Mesenchymal stem cell (in vitro differentiated cells and primary cell): ENCODE measurements at regions not wholly inside any gene's neighbourhood (a gene's known extent, or its start where the extent isn't known, plus 50 kb on each side); places are given as distances from the start of the nearest gene placed in this dataset.

Experiments
- DNase-seq: peaks from one replicate; pipeline ENCODE4 v3.0.0-alpha.2; 2013
- H2AFZ ChIP-seq: one replicate; pipeline ENCODE4 v1.6.1; 2013; ENCODE audit warnings: low read depth, mild to moderate bottlenecking, control low read depth, inconsistent platforms, low read length, moderate library complexity
- H2AK5ac ChIP-seq: 2 replicates; pipeline ENCODE4 v1.6.1; 2013; ENCODE audit warnings: low read length, moderate library complexity, mild to moderate bottlenecking, inconsistent platforms; ENCODE audit not compliant: severe bottlenecking
- H2BK120ac ChIP-seq: one replicate; pipeline ENCODE4 v1.6.1; 2013; ENCODE audit warnings: low read depth, mild to moderate bottlenecking, inconsistent platforms, low read length, moderate library complexity
- H2BK12ac ChIP-seq, 2 experiments: one replicate each; pipeline ENCODE4 v1.6.1; 2013; ENCODE audit warnings: inconsistent platforms in 2 of 2, low read length in 2 of 2, mild to moderate bottlenecking in 2 of 2, moderate library complexity in 2 of 2, control low read depth in 1 of 2
- H2BK15ac ChIP-seq: one replicate; pipeline ENCODE4 v1.6.1; 2013; ENCODE audit warnings: mild to moderate bottlenecking, low read depth, inconsistent platforms; ENCODE audit not compliant: poor library complexity, severe bottlenecking
- H2BK5ac ChIP-seq: 2 replicates; pipeline ENCODE4 v1.6.1; 2013; ENCODE audit warnings: low read depth, mild to moderate bottlenecking, low read length, control low read depth, inconsistent platforms; ENCODE audit not compliant: poor library complexity, severe bottlenecking
- H3K14ac ChIP-seq, 2 experiments: one replicate each; pipeline ENCODE4 v1.6.1; 2013; ENCODE audit warnings: inconsistent platforms in 2 of 2, low read length in 2 of 2, control low read depth in 1 of 2, mild to moderate bottlenecking in 1 of 2, moderate library complexity in 1 of 2
- H3K18ac ChIP-seq, 2 experiments: one replicate each; pipeline ENCODE4 v1.6.1; 2013; ENCODE audit warnings: inconsistent platforms in 2 of 2, low read length in 2 of 2, control low read depth in 1 of 2, low read depth in 1 of 2, mild to moderate bottlenecking in 1 of 2
- H3K23ac ChIP-seq, 2 experiments: one replicate each; pipeline ENCODE4 v1.6.1; 2013; ENCODE audit warnings: inconsistent platforms in 2 of 2, low read length in 2 of 2, mild to moderate bottlenecking in 2 of 2, moderate library complexity in 2 of 2, control low read depth in 1 of 2
- H3K27ac ChIP-seq: 2 replicates; pipeline ENCODE4 v1.5.1; 2013; ENCODE audit warnings: mild to moderate bottlenecking, moderate library complexity, low read length, control low read depth, inconsistent platforms; ENCODE audit not compliant: poor library complexity, severe bottlenecking
- H3K27me3 ChIP-seq, 2 experiments: 2 replicates each; pipeline versions ENCODE4 v1.6.1 to v1.7.0; 2013; ENCODE audit warnings: low read length in 2 of 2, mild to moderate bottlenecking in 2 of 2, moderate library complexity in 2 of 2, control low read depth in 1 of 2, inconsistent platforms in 1 of 2; ENCODE audit not compliant: control insufficient read depth in 1 of 2, insufficient read depth in 1 of 2
- H3K36me3 ChIP-seq, 2 experiments: 2 replicates each; pipeline versions ENCODE4 v1.6.1 to v1.7.0; 2013; ENCODE audit warnings: low read length in 2 of 2, control low read depth in 1 of 2, inconsistent platforms in 1 of 2, low read depth in 1 of 2, mild to moderate bottlenecking in 1 of 2; ENCODE audit not compliant: insufficient read depth in 2 of 2, control insufficient read depth in 1 of 2
- H3K4ac ChIP-seq, 2 experiments: one replicate each; pipeline ENCODE4 v1.6.1; 2013; ENCODE audit warnings: inconsistent platforms in 2 of 2, low read length in 2 of 2, mild to moderate bottlenecking in 2 of 2, moderate library complexity in 2 of 2, control low read depth in 1 of 2, low read depth in 1 of 2
- H3K4me1 ChIP-seq: 2 replicates; pipeline ENCODE4 v1.6.1; 2013; ENCODE audit warnings: low read depth, low read length, control low read depth; ENCODE audit not compliant: control insufficient read depth, insufficient read depth
- H3K4me2 ChIP-seq: 2 replicates; pipeline ENCODE4 v1.6.1; 2013; ENCODE audit warnings: low read length, mild to moderate bottlenecking, inconsistent platforms; ENCODE audit not compliant: poor library complexity, severe bottlenecking
- H3K4me3 ChIP-seq, 2 experiments: 2 replicates each; pipeline versions ENCODE4 v1.5.1 to v1.7.0; 2013; ENCODE audit warnings: low read length in 2 of 2, mild to moderate bottlenecking in 2 of 2, control low read depth in 1 of 2, low read depth in 1 of 2; ENCODE audit not compliant: insufficient read depth in 1 of 2
- H3K79me1 ChIP-seq: replicated peaks from 2 replicates; pipeline ENCODE4 v1.6.1; 2013; ENCODE audit warnings: mild to moderate bottlenecking, control low read depth, low read length, inconsistent platforms; ENCODE audit not compliant: poor library complexity, severe bottlenecking
- H3K9ac ChIP-seq: 2 replicates; pipeline ENCODE4 v1.7.0; 2013; ENCODE audit warnings: mild to moderate bottlenecking, low read length, moderate library complexity
- H3K9me3 ChIP-seq: 2 replicates; pipeline ENCODE4 v1.7.0; 2013; ENCODE audit warnings: mild to moderate bottlenecking, low read length; ENCODE audit not compliant: control insufficient read depth
- H4K8ac ChIP-seq: one replicate; pipeline ENCODE4 v1.6.1; 2013; ENCODE audit warnings: inconsistent platforms, mild to moderate bottlenecking, low read length, moderate library complexity
- H4K91ac ChIP-seq: one replicate; pipeline ENCODE4 v1.6.1; 2013; ENCODE audit warnings: mild to moderate bottlenecking, low read length, inconsistent platforms
- WGBS: methylation state at CpG from one replicate; pipeline ENCODE4 v1.1.7; 2013; ENCODE audit warnings: mixed read lengths; 5-methylcytosine and 5-hydroxymethylcytosine counted together

DNA sequence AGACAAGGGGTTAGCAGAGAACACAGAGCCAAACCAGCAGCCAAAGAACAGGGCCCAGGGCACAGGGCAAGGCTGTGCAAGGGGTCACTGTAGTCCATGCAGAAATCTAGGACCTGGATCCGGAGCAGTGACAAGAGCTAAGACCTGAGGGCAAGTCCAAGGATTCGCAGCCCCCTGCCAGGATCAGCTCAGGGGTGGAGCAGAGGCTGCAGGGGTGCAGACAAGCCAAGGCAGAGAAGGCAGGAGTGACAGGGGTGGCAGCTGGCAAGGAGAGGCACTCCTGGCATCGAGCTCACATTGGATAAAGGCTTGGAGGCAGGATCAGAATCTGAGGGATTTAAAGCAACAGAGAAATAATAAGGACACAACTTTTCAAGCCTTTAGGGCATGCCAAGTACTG, 80.7 kb upstream of the NANOS1 start:
- Histone ChIP-seq H2BK15ac (no peak overlapping the region), H3K79me1 (no peaks in the 10 kb centered on the region), H3K4ac (no peak overlapping the region), H3K4me2 (no peak overlapping the region), H3K9ac (no peak overlapping the region), H2AK5ac (no peak overlapping the region), H3K9me3 (no peaks in the 10 kb centered on the region), H2BK5ac (no peak overlapping the region), H4K91ac (no peak overlapping the region), H3K27me3 (peaks cover 0 to 3% of the 10 kb centered on the region in 2 experiments), H2AFZ (no peak overlapping the region), H4K8ac (no peak overlapping the region), H3K4me1 (no peaks in the 10 kb centered on the region), H2BK12ac (no peak overlapping the region), H2BK120ac (no peak overlapping the region), H3K36me3 (no peaks in the 10 kb centered on the region), H3K14ac (no peak overlapping the region), H3K23ac (no peak overlapping the region), H3K4me3 (no peak overlapping the region), H3K27ac (no peak overlapping the region), H3K18ac (no peak overlapping the region)
- 76% methylated on average over 3 of the region's 3 CpGs for WGBS
- no peak for DNase-seq

DNA sequence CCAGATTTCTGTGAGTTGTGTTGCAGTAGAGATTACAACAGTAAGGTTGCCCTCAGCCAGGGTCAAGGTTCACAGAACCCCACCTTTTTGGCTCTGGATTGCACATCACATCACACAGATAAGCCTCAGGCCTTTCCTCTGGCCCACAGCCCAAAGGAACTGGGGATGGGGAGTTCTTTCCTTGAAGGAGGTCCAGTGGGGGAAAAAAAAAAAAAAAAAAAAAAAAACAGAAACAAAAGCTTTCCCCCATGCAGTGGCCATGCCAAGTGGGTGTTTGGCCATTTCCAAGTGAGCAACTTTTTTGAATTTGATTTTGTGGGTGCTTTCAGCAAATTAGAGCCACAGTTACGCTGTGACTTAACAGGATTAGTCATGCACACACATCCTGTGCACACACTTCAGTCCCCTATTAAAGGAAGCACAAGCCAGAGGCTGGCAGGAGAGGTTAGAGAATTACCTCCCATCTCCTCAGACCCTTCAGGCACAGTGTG, 79.3 kb upstream of the NANOS1 start:
- WGBS: 29% methylated on average over 1 of the region's 1 CpG
- no peak overlapping the region for H2BK12ac ChIP-seq
- no peak overlapping the region for H2AFZ ChIP-seq
- H2BK120ac ChIP-seq: no peak overlapping the region
- no peak overlapping the region for H3K27ac ChIP-seq
- H3K4me1 ChIP-seq: no peaks in the 10 kb centered on the region
- no peak overlapping the region for H3K18ac ChIP-seq
- no peaks in the 10 kb centered on the region for H3K36me3 ChIP-seq
- no peak overlapping the region for H3K4me2 ChIP-seq
- no peak for DNase-seq
- no peak overlapping the region for H3K4me3 ChIP-seq
- H3K9me3 ChIP-seq: no peaks in the 10 kb centered on the region
- no peak overlapping the region for H3K14ac ChIP-seq
- no peak overlapping the region for H3K23ac ChIP-seq
- peaks cover 0 to 7% of the 10 kb centered on the region in 2 experiments for H3K27me3 ChIP-seq
- H3K79me1 ChIP-seq: no peaks in the 10 kb centered on the region
- no peak overlapping the region for H4K8ac ChIP-seq
- H3K9ac ChIP-seq: no peak overlapping the region
- no peak overlapping the region for H2BK5ac ChIP-seq
- H2BK15ac ChIP-seq: no peak overlapping the region
- H3K4ac ChIP-seq: no peak overlapping the region
- no peak overlapping the region for H4K91ac ChIP-seq
- no peak overlapping the region for H2AK5ac ChIP-seq

DNA sequence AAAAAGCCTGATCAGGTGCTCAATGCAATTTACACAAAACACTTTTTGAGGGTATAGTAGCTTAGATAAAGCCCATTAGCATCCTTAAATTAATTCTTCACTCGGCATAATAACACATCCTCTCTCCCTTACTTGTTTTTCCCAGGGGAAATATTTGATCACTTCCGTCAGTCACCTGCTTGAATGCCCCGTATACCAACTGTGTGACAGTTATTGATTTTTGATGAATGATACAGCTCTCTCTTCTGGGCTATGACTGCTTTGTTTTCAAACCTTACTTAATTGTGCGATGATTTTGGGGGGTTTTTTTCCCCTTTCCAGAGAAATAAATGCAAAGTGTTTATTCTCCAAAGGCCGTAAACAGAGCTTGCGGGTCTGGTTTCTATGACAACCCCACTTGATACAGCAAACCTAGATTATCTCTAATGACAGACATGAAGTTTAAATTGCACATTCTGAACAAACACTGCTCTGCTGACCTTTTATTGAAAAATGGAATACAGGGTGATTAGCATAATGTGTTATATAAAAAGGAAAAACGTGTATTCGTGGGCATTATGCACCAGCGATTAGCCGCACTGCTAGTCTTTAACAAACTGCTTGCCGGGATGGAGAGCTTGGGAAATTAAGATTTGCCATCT, 78.4 kb upstream of the NANOS1 start:
- no peak overlapping the region for H2AK5ac ChIP-seq
- no peak overlapping the region for H3K18ac ChIP-seq
- H3K23ac ChIP-seq: no peak overlapping the region
- no peak overlapping the region for H3K4ac ChIP-seq
- no peaks in the 10 kb centered on the region for H3K79me1 ChIP-seq
- no peak overlapping the region for H2BK12ac ChIP-seq
- no peak overlapping the region for H2AFZ ChIP-seq
- no peak for DNase-seq
- 94% methylated on average over 8 of the region's 11 CpGs for WGBS
- H3K4me1 ChIP-seq: no peaks in the 10 kb centered on the region
- H4K91ac ChIP-seq: no peak overlapping the region
- peaks cover 0 to 7% of the 10 kb centered on the region in 2 experiments for H3K27me3 ChIP-seq
- no peak overlapping the region for H2BK15ac ChIP-seq
- H4K8ac ChIP-seq: no peak overlapping the region
- H3K4me2 ChIP-seq: no peak overlapping the region
- H3K36me3 ChIP-seq: no peaks in the 10 kb centered on the region
- H3K9ac ChIP-seq: no peak overlapping the region
- no peak overlapping the region for H2BK120ac ChIP-seq
- no peak overlapping the region for H3K14ac ChIP-seq
- H3K27ac ChIP-seq: no peak overlapping the region
- no peaks in the 10 kb centered on the region for H3K9me3 ChIP-seq
- H3K4me3 ChIP-seq: no peak overlapping the region
- H2BK5ac ChIP-seq: no peak overlapping the region

DNA sequence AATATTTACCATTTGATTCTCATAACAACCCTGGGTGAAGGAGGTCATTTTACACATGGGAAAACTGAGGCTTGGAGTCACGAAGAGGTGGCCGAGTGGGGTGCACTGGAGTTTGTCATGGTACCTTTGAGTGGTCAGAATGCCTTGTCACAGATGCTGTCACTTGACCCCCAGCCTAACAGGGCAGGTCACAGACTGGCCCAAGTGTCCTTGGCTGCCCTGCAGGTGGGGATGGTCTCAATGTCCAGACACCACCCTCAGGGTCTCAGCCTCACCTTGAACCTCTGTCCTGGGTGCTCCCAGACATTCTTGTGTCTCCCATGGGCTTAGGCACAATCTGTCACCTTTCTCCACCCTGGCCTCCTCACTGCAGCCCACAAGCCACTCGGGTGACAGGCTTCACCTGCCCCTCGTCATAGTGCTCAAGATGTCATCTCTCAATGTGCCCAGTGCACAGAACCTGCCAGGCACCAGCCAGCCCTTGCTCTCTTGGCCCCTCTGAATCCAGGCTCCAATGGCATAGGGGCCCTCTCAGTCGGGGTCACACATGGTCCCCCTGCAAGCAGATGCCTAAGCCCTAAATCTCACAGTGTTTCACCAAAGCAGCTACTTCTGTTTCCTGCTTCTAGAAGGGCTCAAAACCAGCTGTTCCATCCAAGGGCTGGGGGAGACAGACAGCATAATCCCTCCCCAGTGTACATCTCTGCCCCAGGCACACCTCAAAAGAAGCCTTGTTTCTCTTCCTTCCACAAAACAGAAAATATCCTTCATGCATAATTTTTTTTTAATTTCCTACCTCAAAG, 76.8 kb upstream of the NANOS1 start:
- H2AFZ ChIP-seq: no peak overlapping the region
- H3K4me3 ChIP-seq: no peak overlapping the region
- H3K79me1 ChIP-seq: no peaks in the 10 kb centered on the region
- no peak overlapping the region for H2BK12ac ChIP-seq
- 91% methylated on average over 5 of the region's 5 CpGs for WGBS
- H4K91ac ChIP-seq: no peak overlapping the region
- H3K27me3 ChIP-seq: peaks cover 0 to 13% of the 10 kb centered on the region in 2 experiments
- no peak overlapping the region for H3K27ac ChIP-seq
- H4K8ac ChIP-seq: no peak overlapping the region
- H3K9me3 ChIP-seq: no peaks in the 10 kb centered on the region
- H3K4me1 ChIP-seq: peaks cover 2% of the 10 kb centered on the region
- peak overlapping the region in 1 of 2 experiments; percentile 27 for H3K23ac ChIP-seq
- H3K14ac ChIP-seq: peak overlapping the region in 1 of 2 experiments; percentile 38
- DNase-seq: no peak
- no peak overlapping the region for H3K9ac ChIP-seq
- no peak overlapping the region for H3K18ac ChIP-seq
- no peak overlapping the region for H3K4me2 ChIP-seq
- no peaks in the 10 kb centered on the region for H3K36me3 ChIP-seq
- no peak overlapping the region for H2BK15ac ChIP-seq
- no peak overlapping the region for H2AK5ac ChIP-seq
- no peak overlapping the region for H2BK5ac ChIP-seq
- no peak overlapping the region for H2BK120ac ChIP-seq
- H3K4ac ChIP-seq: no peak overlapping the region
